GM13976 (cell line): ENCODE measurements at regions not wholly inside any gene's neighbourhood (a gene's known extent, or its start where the extent isn't known, plus 50 kb on each side); places are given as distances from the start of the nearest gene placed in this dataset.

ENCODE experiments used
- DNase-seq: peaks from one replicate; pipeline ENCODE4 v3.0.0; 2012; ENCODE audit warnings: low spot score
- CTCF ChIP-seq: IDR thresholded peaks from 2 replicates; pipeline ENCODE4 v1.5.1; 2012; ENCODE audit warnings: borderline replicate concordance, mild to moderate bottlenecking; ENCODE audit not compliant: insufficient read depth; ENCODE audit errors: extremely low read depth, missing control alignments, control extremely low read depth
- in situ Hi-C: fragments of 300-500 bp; cut with MboI; formaldehyde crosslinking; loops from one replicate; pipeline ENCODE4 v1.12.0; 2022; ENCODE audit warnings: low sequenced_read_pairs, mixed read lengths, inconsistent platforms; ENCODE audit not compliant: unreplicated experiment

- TF ChIP-seq CTCF, result no peak
- in situ Hi-C loops, result no loop called here
Measured at GRCh38 chr10:43701295-43701694, 52.6 kb upstream of the ZNF32 start.

GRCh38 chr10:43700306-43700705, 51.6 kb upstream of the ZNF32 start:
- DNase-seq, result no peak
- TF ChIP-seq CTCF, result no peak
- in situ Hi-C loops, result no loop called here

More at GRCh38 chr10:43701295-43701694, 52.6 kb upstream of the ZNF32 start:
- no peak for DNase-seq

- in situ Hi-C loops, result loop anchor here (25.0 kb wide), 1 partner anchor 338 kb away; no protein-coding TSS in a partner anchor
- no peak for TF ChIP-seq CTCF
- no peak for DNase-seq
Measured at GRCh38 chr10:43699516-43699915, 50.8 kb upstream of the ZNF32 start.
